Ovary (tissue), 3 donors: ENCODE measurements at regions not wholly inside any gene's neighbourhood (a gene's known extent, or its start where the extent isn't known, plus 50 kb on each side); places are given as distances from the start of the nearest gene placed in this dataset.

Source experiments
- CTCF ChIP-seq, 3 donors: fragments of 450-650 bp in 2 of 3; fragments of 200-600 bp in 1 of 3; IDR thresholded peaks; one replicate each; pipeline versions ENCODE4 v1.5.1 to v1.8.0; 2016 to 2022; ENCODE audit warnings: antibody characterized with exemption in 3 of 3, mild to moderate bottlenecking in 1 of 3
- EP300 ChIP-seq: sonication (generic); formaldehyde crosslinking; IDR thresholded peaks from one replicate; pipeline ENCODE4 v1.6.1; 2017; ENCODE audit warnings: antibody characterized with exemption
- POLR2A ChIP-seq: fragments of 450-650 bp; IDR thresholded peaks from one replicate; pipeline ENCODE4 v1.6.1; 2017; ENCODE audit warnings: antibody characterized with exemption, mild to moderate bottlenecking, moderate library complexity
- donor health status: DM: no; HTN: no; CAD: no.

- TF ChIP-seq CTCF (IDR thresholded peaks at IDR 0.05), result no peak
- no peak for TF ChIP-seq EP300
- TF ChIP-seq POLR2A, result no peak
These were observed 401.0 kb upstream of the ZFHX3 start for GRCh38 chr16:73448970-73449369.
